Breast epithelium (tissue), 4 donors: ENCODE measurements at regions not wholly inside any gene's neighbourhood (a gene's known extent, or its start where the extent isn't known, plus 50 kb on each side); places are given as distances from the start of the nearest gene placed in this dataset.

Source experiments
- DNase-seq, 2 donors: peaks; one replicate each; pipeline ENCODE4 v3.0.0-alpha.2; 2019; ENCODE audit warnings: low spot score in 2 of 2
- H3K27ac ChIP-seq, 2 donors: fragments of 200-600 bp; sonication (generic) in 1 of 2; one replicate each; pipeline ENCODE4 v1.5.1; 2016 to 2019; ENCODE audit warnings: mild to moderate bottlenecking in 1 of 2
- H3K27me3 ChIP-seq, 2 donors: fragments of 200-600 bp; sonication (generic) in 1 of 2; one replicate each; pipeline versions ENCODE4 v1.5.1 to v1.6.0; 2017 to 2019; ENCODE audit warnings: control low read depth in 1 of 2, mild to moderate bottlenecking in 1 of 2
- H3K36me3 ChIP-seq: fragments of 200-600 bp; one replicate; pipeline ENCODE4 v1.5.1; 2019
- H3K4me1 ChIP-seq, 2 donors: fragments of 200-600 bp; sonication (generic); one replicate each; pipeline ENCODE4 v1.5.1; 2016 to 2019; ENCODE audit warnings: control low read depth in 1 of 2
- H3K4me3 ChIP-seq, 3 donors: fragments of 200-600 bp; sonication (generic); 1 replicate in 2 of 3; 2 replicates in 1 of 3; pipeline ENCODE4 v1.5.1; 2016 to 2019; ENCODE audit warnings: mild to moderate bottlenecking in 3 of 3, moderate library complexity in 2 of 3
- H3K9me3 ChIP-seq, 2 donors: fragments of 200-600 bp; sonication (generic) in 1 of 2; one replicate each; pipeline ENCODE4 v1.5.1; 2016 to 2019; ENCODE audit warnings: control low read depth in 1 of 2
- POLR2A ChIP-seq: fragments of 450-650 bp; IDR thresholded peaks from one replicate; pipeline ENCODE4 v1.6.1; 2016; ENCODE audit warnings: antibody characterized with exemption, mild to moderate bottlenecking, moderate library complexity
- POLR2AphosphoS5 ChIP-seq, 3 donors: sonication (generic); formaldehyde crosslinking; IDR thresholded peaks; one replicate each; pipeline ENCODE4 v1.6.1; 2017; ENCODE audit warnings: antibody characterized with exemption in 3 of 3
- intact Hi-C: fragments of 100-400 bp; cut with DNase I; formaldehyde crosslinking; loops from one replicate; pipeline ENCODE4 v1.15.1; 2023; ENCODE audit warnings: low total_unique reads
- TF ChIP-seq, protein P1 (sequence below), 3 donors: fragments of 450-650 bp; IDR thresholded peaks; one replicate each; pipeline ENCODE4 v1.5.1; 2016 to 2017; ENCODE audit warnings: antibody characterized with exemption in 3 of 3, mild to moderate bottlenecking in 3 of 3, moderate library complexity in 3 of 3

DNA sequence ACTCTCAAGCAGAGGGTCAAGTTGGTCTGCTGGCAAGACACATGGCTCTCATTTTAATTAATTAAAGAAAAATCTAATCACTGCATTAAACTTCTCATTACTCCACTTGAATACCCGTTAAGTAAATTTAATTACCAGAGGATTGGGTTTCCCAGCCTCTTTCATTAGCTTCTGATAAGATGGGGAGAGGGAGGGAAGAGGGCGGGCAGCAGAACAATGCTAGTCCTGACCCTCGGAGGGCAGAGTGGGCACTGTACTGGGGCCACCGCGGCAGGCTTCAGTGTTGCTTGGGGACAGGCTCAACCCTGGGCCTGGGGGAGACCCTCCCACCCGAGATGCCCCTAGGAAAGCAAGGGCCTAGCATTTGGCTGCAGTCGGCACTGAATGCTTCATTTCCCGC is 55.6 kb upstream of the LINGO1 start:
- Histone ChIP-seq H3K36me3 (no peaks in the 10 kb centered on the region), H3K4me1 (no peaks in the 10 kb centered on the region), H3K27me3 (peaks cover 0 to 5% of the 10 kb centered on the region in 2 donors), H3K9me3 (no peaks in the 10 kb centered on the region), H3K27ac (no peak overlapping the region), H3K4me3 (no peak overlapping the region)
- TF ChIP-seq, protein P1, sequence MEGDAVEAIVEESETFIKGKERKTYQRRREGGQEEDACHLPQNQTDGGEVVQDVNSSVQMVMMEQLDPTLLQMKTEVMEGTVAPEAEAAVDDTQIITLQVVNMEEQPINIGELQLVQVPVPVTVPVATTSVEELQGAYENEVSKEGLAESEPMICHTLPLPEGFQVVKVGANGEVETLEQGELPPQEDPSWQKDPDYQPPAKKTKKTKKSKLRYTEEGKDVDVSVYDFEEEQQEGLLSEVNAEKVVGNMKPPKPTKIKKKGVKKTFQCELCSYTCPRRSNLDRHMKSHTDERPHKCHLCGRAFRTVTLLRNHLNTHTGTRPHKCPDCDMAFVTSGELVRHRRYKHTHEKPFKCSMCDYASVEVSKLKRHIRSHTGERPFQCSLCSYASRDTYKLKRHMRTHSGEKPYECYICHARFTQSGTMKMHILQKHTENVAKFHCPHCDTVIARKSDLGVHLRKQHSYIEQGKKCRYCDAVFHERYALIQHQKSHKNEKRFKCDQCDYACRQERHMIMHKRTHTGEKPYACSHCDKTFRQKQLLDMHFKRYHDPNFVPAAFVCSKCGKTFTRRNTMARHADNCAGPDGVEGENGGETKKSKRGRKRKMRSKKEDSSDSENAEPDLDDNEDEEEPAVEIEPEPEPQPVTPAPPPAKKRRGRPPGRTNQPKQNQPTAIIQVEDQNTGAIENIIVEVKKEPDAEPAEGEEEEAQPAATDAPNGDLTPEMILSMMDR (IDR thresholded peaks at IDR 0.05): no peak
- TF ChIP-seq POLR2AphosphoS5 (IDR thresholded peaks at IDR 0.05) (no peak), POLR2A (no peak)
- intact Hi-C loops: no loop called here
- no peak for DNase-seq

DNA sequence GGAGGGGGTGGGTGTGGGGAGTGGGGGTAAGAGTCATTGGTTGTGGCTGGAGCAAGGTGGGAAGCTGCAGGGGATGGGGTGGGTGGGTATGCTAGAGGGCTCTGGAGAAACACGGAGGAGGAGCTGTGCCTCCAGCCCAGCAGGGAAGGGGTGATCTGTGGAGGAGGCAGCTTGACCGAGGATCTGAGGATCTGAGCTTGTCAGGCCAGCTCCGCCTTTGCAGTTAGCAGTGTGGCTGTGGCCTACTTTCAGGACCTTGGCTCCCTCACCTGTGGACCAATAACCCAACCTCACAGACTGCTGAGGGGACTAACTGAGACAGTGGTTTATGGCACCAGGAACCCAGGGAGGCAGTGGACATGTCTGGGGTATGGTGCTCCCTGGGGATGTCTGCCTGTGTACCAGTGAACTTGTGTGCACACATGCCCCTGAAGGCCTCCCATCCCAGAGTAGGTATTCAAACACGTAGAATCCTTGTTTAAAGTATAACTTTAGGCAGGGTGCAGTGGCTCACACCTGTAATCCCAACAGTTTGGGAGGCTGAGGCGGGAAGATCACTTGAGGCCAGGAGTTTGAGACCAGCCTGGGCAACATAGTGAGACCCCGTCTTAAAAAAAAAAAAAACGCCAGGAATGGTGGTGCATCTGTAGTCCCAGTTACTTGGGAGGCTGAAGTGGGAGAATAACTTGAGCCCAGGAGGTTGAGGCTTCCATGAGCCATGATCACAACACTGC is 52.5 kb upstream of the LINGO1 start:
- no peak for TF ChIP-seq POLR2A
- no peak for TF ChIP-seq POLR2AphosphoS5 (IDR thresholded peaks at IDR 0.05)
- TF ChIP-seq, protein P1 (IDR thresholded peaks at IDR 0.05): no peak
- Histone ChIP-seq H3K4me1 (no peaks in the 10 kb centered on the region), H3K27me3 (no peaks in the 10 kb centered on the region), H3K4me3 (no peak overlapping the region), H3K27ac (no peak overlapping the region), H3K9me3 (no peaks in the 10 kb centered on the region), H3K36me3 (no peaks in the 10 kb centered on the region)
- intact Hi-C loops: no loop called here
- DNase-seq: no peak

DNA sequence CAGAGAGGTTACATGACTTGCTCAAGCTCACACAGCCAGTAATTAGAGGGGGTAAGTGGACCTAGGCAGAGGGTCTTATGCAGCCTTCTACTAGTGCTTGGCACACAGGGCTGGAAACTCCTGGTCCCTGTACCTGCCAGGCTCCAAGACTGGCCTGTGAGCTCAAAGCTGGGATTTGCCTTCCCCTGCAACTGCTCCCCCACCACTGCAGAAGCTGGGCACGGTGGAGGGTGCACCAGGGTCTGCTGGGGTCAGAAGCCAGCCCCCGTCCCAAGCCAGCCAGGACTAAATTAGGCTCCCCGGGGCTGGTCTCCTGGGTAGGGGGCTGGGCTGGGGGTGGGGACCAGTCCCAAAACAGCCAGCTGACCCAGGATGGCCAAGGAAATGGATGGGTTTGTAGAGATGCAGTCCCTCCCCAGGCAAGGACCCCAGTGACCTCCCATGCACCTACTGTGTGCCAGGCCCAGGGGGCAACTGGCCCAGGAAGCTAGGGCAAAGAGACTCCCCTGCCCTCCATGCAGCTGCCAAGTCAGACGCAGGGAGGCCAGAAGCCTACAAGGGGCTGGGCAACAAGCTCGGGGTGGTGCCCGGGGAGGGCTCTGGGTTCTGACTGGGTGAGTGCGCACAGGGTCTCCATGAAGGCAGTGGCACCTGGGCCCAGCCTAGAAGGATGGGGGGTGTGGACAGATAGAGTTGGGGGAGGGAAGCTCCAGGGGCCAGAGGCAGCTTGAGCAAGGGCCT is 51.8 kb upstream of the LINGO1 start:
- no peak overlapping the region for H3K4me3 ChIP-seq
- intact Hi-C loops: no loop called here
- no peaks in the 10 kb centered on the region for H3K27me3 ChIP-seq
- H3K9me3 ChIP-seq: no peaks in the 10 kb centered on the region
- H3K27ac ChIP-seq: no peak overlapping the region
- TF ChIP-seq, protein P1 (IDR thresholded peaks at IDR 0.05): no peak
- TF ChIP-seq POLR2A: no peak
- TF ChIP-seq POLR2AphosphoS5 (IDR thresholded peaks at IDR 0.05): no peak
- H3K36me3 ChIP-seq: no peaks in the 10 kb centered on the region
- DNase-seq: no peak
- H3K4me1 ChIP-seq: no peaks in the 10 kb centered on the region

DNA sequence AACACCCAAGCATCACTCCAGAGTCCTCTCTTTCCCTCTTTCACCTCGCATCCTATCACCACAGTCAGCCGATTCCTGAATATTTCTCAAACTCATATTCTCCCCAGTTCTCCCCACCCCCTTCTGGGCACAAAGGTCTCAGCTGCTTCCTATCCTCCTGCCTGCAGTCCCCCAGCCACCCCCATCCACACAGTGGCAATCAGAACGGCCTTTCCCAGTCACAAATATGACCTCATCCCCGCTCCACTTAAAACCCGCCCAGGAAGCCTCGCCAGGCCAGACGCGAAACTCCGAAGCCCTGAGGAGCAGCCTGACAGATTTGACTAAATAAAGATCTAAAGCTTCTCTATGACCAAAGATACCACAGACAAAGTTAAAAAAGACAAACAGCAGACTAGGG is 49.9 kb upstream of the LINGO1 start:
- no peak for TF ChIP-seq POLR2AphosphoS5 (IDR thresholded peaks at IDR 0.05)
- no peak for TF ChIP-seq POLR2A
- TF ChIP-seq, protein P1 (IDR thresholded peaks at IDR 0.05): no peak
- H3K9me3 ChIP-seq: no peaks in the 10 kb centered on the region
- intact Hi-C loops: no loop called here
- H3K27ac ChIP-seq: no peak overlapping the region
- DNase-seq: no peak
- H3K27me3 ChIP-seq: no peaks in the 10 kb centered on the region
- H3K4me1 ChIP-seq: no peaks in the 10 kb centered on the region
- no peak overlapping the region for H3K4me3 ChIP-seq
- H3K36me3 ChIP-seq: no peaks in the 10 kb centered on the region
